UCSD-AML1 (cell line): ENCODE measurements at regions not wholly inside any gene's neighbourhood (a gene's known extent, or its start where the extent isn't known, plus 50 kb on each side); places are given as distances from the start of the nearest gene placed in this dataset.

Source experiments
- DNase-seq: peaks from one replicate; lab custom pipeline; 2025; ENCODE audit not compliant: unreplicated experiment; lab: John Stamatoyannopoulos, UW

DNA sequence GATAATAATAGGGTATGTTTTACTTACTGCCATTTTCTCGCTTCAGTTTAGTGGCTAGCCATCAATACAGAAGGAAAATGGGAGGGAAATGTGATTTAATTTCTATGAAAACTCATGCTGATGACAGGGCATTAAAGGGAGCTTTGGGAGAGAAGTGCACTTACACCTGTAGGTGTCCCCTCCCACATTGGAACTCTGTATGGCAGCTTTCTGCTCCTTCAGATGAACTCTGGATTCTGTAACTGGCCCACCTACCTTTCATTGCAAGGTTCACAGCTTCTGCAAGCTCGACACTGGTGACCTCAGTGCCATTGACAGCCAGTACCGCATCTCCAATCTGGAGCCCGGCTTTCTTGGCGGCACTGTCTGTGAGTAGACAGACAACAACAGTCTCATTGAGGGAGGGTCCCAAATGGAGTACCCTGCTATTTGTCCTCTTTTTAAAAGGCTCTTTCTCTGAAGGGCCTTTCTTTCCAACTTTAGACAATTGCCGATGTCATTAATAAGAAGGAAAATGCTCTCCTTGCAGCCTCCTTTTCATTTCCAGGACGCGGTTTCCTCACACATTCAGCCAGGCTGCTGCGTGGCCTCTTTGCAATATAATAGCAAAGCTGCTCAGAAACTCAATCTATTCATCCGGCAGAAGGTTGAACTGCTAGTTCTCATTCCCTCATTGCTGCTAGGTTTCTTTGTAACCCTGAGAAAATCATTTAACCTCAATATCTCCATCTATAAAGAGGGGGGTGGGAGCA lies 63.6 kb downstream of the NUDT12 start:
- DNase-seq, result no peak

DNA sequence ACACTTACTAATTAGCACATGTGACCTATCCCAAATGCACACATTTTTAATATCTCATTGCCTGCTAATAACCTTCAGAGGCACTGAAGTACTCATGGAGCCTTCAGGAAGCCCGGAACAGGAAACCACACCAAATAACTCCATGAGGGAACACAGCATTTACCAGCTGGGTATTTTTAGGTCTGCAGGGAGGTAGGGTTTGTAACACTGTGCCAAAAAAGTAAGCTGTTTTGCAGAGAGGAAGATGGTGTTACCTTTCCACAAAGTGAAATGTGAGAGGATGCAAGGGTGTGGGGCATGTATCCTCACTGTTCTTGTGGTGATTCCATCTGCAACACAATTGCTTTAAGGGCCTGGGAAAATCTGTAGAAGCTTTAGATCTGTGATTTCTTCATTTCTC lies 64.4 kb downstream of the NUDT12 start:
- peak; percentile 5 for DNase-seq

DNA sequence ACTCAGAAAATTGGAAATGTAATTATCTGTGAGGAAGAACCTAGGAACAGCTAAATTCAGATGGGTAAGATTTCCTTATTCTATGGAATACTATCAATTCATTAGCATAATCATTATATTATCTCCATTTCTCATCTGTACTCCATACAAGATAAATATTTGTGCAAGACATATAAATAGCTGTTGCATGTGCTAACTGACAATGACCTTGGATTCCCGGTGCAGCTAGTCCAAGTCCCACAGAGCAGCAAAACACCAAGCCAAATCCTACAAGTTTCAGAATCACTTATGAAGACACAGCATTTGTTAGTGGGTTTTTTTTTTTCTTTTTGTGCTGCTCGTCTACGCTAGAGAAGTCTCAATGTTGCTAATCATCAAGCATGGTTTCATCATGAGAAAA lies 64.8 kb downstream of the NUDT12 start:
- no peak for DNase-seq

DNA sequence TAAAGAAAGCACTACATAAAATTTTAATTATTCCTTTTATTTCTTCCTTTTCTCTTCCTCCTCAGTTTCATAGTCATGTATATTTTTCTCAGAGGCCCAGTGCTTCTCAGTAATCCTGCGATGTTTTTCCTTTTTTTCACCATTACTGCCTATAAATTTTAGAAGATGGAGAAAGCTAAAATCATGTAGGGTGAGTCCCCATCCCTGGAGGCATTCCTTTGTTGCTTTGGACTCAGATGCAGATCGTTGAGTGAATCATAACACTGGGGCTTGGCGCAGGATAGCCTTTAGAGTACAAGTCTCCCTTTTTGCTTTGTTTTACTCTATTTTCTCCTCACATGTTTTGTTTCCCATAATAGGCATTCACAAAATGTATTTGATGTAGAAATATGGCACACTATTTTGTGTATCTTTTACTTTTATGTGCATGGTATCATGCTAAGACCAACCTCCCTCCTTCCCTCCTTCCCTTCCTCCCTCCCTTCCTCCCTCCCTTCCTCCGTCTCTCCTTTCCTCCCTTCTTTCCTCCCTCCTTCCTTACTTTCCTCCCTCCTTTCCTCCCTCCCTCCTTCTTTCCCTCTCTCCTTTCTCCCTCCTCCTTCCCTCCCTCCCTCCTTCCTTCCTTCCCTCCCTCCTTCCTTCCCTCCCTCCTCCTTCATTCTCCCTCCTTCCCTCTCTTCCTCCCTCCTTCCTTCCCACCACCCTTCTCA lies 72.4 kb downstream of the NUDT12 start:
- no peak for DNase-seq

DNA sequence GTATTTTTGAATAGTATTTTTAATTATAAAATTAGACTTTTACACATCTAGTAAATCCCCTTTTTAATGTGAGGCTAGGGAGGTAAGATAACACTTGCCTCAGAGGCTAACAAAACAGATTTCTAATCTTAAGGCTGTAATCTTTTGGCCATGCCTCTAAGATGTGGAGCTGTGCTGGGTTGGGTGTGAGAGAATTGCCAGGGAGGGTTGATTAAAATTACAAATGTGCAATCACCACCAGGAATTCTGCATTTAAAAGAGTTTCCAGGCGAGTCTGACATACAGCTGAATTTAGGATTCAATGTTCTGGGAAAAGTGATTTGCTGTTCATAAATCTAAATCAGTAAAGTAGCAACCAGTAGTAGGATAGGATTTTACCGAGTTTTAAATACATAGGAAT lies 73.3 kb downstream of the NUDT12 start:
- no peak for DNase-seq

DNA sequence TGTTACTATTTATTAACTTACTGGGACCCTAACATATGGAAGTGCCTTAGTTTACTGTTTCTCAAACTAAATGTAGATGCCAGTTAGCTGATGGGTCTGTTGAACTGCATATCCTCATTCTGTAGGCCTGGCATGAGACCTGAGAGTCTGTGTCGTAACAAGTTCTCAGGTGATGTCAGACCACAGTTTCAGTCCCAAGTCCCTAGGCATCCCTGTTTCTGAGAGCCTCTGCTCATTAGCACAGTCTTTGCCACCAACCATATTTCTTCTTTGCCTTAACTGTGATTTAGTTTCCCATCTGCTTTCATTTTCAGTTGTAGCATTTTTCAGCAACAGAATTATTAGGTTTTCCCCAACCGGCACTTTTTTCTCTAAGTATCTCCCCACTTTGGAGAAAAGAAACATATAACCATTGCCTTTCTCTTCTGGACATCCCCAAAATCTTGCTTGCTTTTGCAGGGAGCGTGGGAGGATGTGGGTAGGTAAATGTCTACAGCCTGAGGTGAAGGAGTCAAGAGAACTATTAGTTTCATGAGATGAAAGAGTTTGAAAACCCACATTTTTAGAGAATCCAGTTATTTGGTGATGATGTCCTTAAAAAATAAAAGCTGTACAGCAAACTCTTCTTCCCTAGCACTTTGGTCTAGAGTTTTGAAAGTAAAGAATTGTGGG lies 74.6 kb downstream of the NUDT12 start:
- no peak for DNase-seq

DNA sequence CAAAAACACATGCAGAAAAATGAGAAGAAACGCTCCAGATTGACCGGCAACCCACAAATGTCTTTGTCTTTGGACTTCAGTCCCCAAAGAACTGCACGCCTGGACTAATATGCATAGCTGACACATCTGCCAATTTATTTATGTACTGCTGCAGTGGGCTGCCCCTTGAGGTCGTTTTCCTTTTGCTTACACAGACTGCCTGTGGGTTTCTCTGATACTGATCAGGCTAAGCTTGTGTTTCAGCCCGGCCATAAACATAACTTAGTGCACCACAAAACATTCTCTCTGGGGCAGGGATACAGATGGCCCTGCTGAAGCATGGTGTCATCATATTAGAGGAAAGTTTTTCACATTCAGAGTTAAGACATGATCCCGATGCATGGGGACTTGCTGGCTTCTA lies 75.4 kb downstream of the NUDT12 start:
- DNase-seq, result no peak

DNA sequence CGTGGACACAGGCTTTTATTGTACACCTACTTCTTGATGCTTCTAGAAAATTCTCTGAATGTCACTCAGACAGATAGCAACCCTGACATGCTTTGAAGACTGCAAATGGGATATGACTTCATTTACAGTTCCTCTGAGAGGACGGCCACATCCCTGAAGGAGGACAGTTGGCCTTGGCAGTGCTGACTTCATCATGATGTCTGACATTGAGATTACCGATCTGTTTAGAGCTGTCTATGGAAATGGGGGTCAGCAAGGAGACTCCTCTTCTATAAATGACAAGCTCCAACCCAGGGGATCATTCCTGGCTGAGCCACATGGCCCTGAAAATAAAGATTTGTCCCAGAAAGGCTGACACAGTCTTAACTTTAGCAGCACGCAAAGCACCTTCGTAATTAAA lies 75.8 kb downstream of the NUDT12 start:
- DNase-seq, result no peak

DNA sequence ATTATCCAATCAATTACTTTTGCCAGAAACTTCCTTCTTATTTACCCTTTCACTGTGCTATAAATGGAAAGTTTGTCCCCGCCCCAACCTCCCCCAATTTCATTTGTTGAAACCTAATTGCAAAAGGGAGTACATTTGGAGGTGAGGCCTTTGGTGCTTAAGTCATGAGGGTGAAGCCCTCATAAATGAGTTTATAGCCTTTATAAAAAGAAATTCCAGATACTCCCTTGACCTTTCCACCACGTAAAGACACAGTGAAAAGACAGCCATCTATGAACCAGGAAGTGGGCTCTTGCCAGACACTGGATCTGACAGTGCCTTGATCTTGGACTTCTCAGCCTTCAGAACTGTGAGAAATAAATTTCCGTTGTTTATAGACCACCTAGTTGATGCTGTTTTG lies 82.3 kb downstream of the NUDT12 start:
- DNase-seq, result no peak

DNA sequence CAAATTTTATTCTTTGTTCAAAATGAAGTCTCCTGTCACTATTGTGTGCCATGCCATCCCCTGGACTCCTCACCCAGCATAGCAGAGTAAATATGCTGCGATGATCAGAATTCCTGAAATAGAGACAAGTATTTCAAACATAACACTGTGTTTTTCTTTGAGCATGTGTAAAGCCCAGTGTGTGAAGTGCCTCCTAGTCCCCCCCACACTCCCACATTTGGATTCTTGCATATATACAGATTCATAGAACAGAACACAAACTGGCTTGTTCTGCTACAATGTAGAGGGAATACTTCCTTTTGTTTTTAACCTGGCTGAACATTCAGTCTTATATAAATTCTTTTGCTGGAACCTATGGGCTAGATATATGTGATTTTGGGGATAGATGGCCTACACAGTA lies 84.9 kb downstream of the NUDT12 start:
- no peak for DNase-seq

DNA sequence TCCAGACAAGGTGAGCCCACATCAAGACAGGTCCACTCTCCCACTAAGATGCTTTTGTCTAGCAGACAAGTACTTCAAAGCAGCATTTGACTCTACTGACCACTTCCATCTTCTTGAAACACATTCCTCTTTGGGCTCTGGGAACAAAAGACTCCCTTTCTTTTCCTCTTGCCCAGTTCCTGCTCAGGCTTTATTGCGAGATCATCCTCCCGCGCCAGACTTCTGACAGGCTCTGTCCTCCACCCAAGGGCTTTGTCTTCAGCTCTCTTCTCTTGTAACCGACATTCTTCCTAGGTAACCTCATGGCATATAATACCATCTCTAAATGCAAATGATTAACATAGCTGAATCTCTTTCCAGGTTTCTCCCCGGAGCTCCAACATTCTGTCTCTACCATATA lies 85.8 kb downstream of the NUDT12 start:
- DNase-seq, result no peak

DNA sequence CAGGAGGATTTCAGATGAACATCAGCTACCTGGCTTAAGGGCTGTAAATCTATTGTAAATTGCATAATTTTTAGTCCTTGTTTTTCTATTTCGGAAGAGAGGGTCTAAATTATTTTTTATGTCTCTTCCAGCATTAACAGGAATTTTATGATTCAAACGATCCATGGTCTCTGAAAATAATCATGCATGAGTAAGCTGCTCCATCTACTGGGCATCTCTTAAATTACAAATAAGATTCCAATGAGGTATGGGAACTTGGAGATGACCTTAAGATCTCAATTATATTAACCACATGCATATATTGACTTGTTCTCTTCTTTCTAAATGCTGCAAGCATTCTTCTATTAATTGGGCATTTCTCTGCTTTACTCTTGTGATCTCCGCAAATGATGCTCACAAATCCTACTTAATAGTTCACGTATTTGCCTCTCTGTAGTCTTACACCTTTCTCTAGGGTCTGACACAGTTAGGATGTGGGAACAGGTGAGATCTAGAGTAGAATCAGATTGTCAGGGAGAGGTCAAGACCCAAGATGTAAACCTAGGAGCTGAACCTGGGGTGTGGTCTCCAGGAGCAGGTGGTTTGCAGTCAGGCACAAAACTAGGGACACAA lies 86.9 kb downstream of the NUDT12 start:
- DNase-seq, result no peak

DNA sequence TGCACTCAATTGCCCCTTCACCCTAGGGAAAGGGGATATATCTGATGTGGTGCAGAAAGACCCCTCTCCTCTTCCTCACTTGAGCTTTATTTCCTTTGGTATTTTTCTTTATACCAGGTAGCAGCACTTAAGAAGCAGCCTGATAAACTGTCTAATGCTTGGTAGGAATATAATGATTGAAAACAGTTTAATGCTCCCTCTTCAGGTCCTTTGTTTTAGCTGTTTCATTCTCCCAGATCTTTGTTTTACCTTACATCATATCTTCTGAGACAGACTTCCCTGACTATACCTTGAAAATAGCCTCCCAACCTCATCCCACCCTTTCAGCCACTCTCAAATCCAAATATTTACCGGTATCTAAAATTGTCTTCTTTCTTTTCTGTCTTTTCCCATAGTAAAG lies 87.9 kb downstream of the NUDT12 start:
- no peak for DNase-seq

DNA sequence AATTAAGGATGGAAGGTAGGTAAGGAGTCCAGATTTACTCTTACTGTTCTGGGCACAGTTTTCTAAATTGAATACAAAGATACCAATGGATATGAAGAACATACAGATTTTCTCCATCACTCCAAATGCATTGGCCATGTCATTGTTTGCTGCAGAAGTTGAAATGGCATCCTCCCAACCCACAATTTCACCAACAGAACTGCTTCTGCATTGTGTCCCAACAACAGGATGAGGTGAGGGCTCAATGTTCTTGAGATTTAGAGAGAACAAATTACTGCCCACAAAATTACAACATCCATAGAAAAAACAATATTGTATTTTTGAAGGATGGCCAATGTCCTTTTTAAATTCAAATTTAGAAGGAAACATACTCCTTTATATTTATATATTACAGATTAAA lies 88.9 kb downstream of the NUDT12 start:
- no peak for DNase-seq

DNA sequence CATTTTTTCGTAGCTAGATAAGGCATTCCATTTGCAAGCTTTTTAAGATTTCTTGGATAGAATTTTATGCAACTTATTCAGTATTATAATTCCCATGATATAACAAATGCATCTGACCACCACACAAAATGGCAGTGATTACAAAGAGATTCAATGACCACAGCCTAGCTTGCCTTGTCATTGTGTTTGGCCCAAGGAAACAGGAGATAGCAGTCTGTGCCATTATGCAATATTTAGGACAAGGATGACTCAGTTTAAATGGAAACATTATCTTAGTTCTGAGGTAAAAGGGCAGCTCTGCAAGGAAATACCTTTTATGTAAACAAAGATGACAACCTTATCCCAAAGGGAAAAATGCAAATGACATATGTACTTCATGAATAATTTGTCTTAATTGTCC lies 89.8 kb downstream of the NUDT12 start:
- DNase-seq, result no peak

DNA sequence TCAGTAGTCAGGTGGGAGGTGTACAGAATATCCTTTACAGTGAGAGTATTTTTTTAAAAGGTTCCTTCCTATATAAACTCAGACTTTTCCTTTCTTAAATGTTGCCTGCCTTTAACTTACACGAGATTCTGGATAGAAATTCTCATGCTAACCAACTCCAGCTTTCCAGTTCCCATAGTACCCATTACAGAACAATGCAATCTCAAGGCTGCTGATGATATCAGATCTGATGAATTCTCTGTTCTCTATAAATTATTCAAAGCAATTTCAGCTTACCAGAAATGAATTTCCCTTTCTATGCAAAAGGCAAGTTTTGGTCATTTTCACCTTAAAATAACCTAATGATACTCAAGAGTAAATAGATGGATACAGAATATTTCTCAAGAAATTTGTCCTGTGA lies 90.3 kb downstream of the NUDT12 start:
- no peak for DNase-seq

DNA sequence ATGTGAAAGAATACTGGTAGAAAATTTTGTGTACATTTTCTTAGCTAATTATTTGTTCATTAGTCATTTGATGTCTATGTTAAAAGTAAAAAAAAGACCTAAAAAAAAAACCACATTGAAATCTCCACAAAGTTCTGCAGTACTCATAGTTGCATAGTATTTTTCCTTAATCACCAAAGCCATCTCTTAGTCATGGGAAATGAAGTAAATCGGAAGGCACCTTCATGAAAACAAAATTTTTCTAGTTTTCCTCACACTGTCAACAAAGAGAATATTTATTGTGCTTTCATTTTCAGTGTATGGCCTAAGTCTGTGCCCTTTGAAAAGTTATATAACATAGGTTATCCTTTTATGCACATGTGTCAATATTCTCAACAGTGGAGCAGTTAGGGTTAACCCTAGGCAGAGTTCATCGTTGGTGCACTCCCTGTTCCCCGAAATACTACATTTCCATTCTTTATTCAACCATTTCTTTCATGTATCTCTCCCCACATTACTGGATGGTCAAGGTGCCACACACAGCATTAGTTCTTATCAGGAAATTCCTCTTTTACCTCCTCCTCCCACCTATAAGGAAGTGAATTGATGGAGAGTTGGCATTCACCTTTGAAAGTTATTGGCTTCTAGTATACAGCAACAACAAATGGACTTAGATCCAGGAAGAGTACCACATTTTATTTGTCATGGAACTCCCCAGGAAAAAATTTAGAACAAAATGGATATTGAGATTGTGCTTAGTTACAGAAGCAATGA lies 93.1 kb downstream of the NUDT12 start:
- DNase-seq, result no peak

DNA sequence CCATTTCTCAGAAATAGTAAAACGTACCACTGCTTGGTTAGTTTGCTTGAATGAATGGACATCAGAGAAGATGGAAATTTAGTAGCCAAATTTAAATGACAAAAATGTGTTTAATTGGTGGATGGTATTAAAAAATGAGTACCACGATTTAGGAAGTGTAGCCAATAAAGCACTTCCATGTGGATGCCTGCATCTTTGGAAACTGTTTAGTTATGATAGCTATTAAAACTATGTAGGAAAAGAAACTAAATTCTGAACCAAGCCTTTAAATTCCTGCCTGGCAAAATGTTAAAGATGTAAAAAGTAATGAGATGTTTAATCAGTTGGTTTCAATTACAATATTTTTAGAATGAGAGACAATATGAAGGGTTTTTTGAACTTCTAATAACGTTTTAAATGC lies 94.8 kb downstream of the NUDT12 start:
- no peak for DNase-seq

DNA sequence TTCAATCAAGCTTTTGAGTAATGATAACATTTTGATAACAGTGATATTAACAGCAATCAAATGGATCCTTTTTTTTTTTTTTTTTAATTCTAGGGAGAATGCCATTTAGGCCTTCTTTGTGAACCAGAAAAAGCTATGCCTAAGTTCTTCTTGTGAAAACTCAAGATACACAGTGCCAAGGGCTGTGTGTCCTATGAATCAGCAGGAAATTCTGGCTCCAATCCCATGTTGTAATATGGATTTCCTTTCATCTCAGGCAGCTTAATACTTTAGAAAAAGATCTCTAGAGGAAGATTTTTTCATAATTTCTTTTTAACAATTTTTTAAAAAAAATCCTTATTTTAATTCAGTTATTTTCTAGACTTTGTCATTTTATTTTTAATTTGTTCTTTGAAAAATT lies 96.1 kb downstream of the NUDT12 start:
- no peak for DNase-seq

DNA sequence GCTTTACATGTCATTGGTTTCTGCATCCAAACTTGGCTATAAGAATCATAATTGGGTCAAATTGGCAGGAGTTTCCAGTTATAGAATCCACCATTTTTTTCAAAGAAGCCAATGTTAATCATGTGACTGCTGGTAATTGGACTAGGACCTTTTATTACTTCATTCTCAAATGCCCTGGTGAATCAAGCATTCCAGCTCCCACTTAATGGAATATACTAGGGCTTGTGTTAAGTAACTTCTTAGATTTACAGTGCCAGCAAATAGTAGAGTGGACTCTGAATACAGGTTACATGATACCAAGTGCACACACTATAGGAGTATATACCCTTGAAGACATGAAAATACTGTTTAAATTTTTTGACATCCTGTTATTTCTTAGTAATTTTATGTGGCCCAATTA lies 96.7 kb downstream of the NUDT12 start:
- no peak for DNase-seq

DNA sequence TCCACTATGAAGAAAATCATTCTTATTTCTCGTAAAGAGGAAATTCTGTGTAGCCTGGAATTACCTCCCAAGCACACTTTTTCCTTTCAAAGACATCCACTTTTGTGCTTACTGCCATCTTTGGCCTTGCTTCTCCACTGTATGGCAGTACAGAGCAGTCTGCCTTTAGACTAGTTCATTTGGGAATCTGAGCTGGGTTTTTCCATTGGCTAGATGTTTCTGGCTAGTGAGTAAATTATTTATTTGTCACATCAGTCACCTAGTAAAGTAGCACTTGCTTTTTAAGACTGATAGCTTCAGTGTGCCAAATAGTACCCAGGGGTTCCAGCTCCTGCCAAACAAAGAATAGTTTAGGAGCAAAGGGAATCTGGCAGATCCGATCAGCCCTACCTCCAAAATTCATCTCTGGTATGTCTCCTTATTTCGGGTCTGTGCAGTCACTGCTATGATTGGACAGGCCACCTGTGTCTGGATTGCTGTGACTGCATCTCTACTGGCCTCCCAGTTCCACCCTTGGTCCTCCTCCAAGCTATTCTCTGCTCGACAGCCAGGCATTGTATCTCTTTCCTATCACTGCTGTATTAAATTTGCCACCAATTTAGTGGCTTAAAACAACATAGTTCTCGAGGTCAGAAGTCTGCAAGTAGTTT lies 97.6 kb downstream of the NUDT12 start:
- no peak for DNase-seq
